ENCODE measurements at regions not wholly inside any gene's neighbourhood (a gene's known extent, or its start where the extent isn't known, plus 50 kb on each side); places are given as distances from the start of the nearest gene placed in this dataset.

DNA sequence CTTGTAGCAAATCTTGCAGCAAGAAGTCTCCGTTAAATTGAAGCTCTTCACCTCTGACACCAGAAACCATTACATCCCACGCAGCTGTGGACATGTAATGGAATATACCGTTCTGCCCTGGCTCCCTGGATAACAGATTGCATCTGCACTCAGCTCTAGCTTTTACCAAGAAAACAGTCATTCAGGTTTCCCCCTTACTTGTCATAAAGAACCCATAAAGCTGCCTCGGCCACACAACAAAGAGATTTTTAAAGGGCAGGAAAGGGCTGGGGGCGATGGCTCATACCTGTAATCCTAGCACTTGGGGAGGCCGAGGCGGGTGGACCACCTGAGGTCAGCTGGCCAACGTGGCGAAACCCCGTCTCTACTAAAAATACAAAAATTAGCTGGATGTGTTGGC is 127.6 kb upstream of the RFC3 start:
- DNase-seq (ENCODE audit: low spot score) = no peak
- Mint-ChIP-seq H3K4me3 (no peak overlapping the region), H3K27me3 (ENCODE audit: low read depth) (no peaks in the 10 kb centered on the region), H3K4me1 (peaks cover 6% of the 10 kb centered on the region; the same call in 1 of the 2 replicates), H3K27ac (no peak overlapping the region), H3K9me3 (peaks cover 57% of the 10 kb centered on the region), H3K36me3 (peaks cover 55% of the 10 kb centered on the region)
- no peak for ATAC-seq
- ChIA-PET CTCF (no interaction called here), POLR2A (no interaction called here)
- TF ChIP-seq, protein P1, sequence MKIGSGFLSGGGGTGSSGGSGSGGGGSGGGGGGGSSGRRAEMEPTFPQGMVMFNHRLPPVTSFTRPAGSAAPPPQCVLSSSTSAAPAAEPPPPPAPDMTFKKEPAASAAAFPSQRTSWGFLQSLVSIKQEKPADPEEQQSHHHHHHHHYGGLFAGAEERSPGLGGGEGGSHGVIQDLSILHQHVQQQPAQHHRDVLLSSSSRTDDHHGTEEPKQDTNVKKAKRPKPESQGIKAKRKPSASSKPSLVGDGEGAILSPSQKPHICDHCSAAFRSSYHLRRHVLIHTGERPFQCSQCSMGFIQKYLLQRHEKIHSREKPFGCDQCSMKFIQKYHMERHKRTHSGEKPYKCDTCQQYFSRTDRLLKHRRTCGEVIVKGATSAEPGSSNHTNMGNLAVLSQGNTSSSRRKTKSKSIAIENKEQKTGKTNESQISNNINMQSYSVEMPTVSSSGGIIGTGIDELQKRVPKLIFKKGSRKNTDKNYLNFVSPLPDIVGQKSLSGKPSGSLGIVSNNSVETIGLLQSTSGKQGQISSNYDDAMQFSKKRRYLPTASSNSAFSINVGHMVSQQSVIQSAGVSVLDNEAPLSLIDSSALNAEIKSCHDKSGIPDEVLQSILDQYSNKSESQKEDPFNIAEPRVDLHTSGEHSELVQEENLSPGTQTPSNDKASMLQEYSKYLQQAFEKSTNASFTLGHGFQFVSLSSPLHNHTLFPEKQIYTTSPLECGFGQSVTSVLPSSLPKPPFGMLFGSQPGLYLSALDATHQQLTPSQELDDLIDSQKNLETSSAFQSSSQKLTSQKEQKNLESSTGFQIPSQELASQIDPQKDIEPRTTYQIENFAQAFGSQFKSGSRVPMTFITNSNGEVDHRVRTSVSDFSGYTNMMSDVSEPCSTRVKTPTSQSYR (CRISPR knock-in tag; IDR thresholded peaks at IDR 0.05) = no peak
- TF ChIP-seq, protein P2, sequence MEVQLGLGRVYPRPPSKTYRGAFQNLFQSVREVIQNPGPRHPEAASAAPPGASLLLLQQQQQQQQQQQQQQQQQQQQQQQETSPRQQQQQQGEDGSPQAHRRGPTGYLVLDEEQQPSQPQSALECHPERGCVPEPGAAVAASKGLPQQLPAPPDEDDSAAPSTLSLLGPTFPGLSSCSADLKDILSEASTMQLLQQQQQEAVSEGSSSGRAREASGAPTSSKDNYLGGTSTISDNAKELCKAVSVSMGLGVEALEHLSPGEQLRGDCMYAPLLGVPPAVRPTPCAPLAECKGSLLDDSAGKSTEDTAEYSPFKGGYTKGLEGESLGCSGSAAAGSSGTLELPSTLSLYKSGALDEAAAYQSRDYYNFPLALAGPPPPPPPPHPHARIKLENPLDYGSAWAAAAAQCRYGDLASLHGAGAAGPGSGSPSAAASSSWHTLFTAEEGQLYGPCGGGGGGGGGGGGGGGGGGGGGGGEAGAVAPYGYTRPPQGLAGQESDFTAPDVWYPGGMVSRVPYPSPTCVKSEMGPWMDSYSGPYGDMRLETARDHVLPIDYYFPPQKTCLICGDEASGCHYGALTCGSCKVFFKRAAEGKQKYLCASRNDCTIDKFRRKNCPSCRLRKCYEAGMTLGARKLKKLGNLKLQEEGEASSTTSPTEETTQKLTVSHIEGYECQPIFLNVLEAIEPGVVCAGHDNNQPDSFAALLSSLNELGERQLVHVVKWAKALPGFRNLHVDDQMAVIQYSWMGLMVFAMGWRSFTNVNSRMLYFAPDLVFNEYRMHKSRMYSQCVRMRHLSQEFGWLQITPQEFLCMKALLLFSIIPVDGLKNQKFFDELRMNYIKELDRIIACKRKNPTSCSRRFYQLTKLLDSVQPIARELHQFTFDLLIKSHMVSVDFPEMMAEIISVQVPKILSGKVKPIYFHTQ (CRISPR knock-in tag; IDR thresholded peaks at IDR 0.05) = no peak
- TF ChIP-seq CREB1 (CRISPR knock-in tag; IDR thresholded peaks at IDR 0.05) (no peak), MYBL2 (CRISPR knock-in tag; IDR thresholded peaks at IDR 0.05) (no peak), RORB (CRISPR knock-in tag; IDR thresholded peaks at IDR 0.05) (no peak), HMGA2 (CRISPR knock-in tag; IDR thresholded peaks at IDR 0.05) (no peak), NFE2L1 (CRISPR knock-in tag; IDR thresholded peaks at IDR 0.05) (no peak)
- TF ChIP-seq, protein P3, sequence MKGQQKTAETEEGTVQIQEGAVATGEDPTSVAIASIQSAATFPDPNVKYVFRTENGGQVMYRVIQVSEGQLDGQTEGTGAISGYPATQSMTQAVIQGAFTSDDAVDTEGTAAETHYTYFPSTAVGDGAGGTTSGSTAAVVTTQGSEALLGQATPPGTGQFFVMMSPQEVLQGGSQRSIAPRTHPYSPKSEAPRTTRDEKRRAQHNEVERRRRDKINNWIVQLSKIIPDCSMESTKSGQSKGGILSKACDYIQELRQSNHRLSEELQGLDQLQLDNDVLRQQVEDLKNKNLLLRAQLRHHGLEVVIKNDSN (CRISPR knock-in tag; IDR thresholded peaks at IDR 0.05) = no peak
- TF ChIP-seq, protein P4, sequence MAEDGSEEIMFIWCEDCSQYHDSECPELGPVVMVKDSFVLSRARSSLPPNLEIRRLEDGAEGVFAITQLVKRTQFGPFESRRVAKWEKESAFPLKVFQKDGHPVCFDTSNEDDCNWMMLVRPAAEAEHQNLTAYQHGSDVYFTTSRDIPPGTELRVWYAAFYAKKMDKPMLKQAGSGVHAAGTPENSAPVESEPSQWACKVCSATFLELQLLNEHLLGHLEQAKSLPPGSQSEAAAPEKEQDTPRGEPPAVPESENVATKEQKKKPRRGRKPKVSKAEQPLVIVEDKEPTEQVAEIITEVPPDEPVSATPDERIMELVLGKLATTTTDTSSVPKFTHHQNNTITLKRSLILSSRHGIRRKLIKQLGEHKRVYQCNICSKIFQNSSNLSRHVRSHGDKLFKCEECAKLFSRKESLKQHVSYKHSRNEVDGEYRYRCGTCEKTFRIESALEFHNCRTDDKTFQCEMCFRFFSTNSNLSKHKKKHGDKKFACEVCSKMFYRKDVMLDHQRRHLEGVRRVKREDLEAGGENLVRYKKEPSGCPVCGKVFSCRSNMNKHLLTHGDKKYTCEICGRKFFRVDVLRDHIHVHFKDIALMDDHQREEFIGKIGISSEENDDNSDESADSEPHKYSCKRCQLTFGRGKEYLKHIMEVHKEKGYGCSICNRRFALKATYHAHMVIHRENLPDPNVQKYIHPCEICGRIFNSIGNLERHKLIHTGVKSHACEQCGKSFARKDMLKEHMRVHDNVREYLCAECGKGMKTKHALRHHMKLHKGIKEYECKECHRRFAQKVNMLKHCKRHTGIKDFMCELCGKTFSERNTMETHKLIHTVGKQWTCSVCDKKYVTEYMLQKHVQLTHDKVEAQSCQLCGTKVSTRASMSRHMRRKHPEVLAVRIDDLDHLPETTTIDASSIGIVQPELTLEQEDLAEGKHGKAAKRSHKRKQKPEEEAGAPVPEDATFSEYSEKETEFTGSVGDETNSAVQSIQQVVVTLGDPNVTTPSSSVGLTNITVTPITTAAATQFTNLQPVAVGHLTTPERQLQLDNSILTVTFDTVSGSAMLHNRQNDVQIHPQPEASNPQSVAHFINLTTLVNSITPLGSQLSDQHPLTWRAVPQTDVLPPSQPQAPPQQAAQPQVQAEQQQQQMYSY (CRISPR knock-in tag; IDR thresholded peaks at IDR 0.05) = no peak
- TF ChIP-seq, protein P5, sequence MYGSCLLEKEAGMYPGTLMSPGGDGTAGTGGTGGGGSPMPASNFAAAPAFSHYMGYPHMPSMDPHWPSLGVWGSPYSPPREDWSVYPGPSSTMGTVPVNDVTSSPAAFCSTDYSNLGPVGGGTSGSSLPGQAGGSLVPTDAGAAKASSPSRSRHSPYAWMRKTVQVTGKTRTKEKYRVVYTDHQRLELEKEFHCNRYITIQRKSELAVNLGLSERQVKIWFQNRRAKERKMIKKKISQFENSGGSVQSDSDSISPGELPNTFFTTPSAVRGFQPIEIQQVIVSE (CRISPR knock-in tag; IDR thresholded peaks at IDR 0.05; ENCODE audit: borderline replicate concordance) = no peak
- TF ChIP-seq, protein P6, sequence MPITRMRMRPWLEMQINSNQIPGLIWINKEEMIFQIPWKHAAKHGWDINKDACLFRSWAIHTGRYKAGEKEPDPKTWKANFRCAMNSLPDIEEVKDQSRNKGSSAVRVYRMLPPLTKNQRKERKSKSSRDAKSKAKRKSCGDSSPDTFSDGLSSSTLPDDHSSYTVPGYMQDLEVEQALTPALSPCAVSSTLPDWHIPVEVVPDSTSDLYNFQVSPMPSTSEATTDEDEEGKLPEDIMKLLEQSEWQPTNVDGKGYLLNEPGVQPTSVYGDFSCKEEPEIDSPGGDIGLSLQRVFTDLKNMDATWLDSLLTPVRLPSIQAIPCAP (CRISPR knock-in tag; IDR thresholded peaks at IDR 0.05) = no peak

DNA sequence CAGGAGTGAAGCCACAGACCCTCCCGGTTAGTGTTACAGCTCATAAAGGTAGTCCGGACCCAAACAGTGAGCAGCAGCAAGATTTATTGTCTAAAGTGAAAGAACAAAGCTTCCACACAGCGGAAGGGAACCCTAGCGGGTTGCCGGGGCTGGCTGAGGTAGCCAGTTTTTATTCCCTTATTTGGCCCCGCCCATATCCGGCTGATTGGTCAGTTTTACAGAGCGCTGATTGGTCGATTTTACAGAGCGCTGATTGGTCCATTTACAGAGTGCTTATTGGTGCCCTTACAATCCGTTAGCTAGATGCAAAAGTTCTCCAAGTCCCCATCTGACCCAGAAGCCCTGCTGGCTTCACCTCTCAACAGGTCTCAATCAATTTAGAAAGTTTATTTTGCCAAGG is 126.0 kb upstream of the RFC3 start:
- no peak for DNase-seq (ENCODE audit: low spot score)
- ATAC-seq = no peak
- Mint-ChIP-seq H3K4me1 (peaks cover 6% of the 10 kb centered on the region; the same call in 1 of the 2 replicates), H3K27me3 (ENCODE audit: low read depth) (no peaks in the 10 kb centered on the region), H3K9me3 (peaks cover 41% of the 10 kb centered on the region), H3K4me3 (no peak overlapping the region), H3K27ac (no peak overlapping the region; the same call in 1 of the 2 replicates), H3K36me3 (peaks cover 41% of the 10 kb centered on the region)
- POLR2A ChIA-PET = no interaction called here
- TF ChIP-seq, protein P7, sequence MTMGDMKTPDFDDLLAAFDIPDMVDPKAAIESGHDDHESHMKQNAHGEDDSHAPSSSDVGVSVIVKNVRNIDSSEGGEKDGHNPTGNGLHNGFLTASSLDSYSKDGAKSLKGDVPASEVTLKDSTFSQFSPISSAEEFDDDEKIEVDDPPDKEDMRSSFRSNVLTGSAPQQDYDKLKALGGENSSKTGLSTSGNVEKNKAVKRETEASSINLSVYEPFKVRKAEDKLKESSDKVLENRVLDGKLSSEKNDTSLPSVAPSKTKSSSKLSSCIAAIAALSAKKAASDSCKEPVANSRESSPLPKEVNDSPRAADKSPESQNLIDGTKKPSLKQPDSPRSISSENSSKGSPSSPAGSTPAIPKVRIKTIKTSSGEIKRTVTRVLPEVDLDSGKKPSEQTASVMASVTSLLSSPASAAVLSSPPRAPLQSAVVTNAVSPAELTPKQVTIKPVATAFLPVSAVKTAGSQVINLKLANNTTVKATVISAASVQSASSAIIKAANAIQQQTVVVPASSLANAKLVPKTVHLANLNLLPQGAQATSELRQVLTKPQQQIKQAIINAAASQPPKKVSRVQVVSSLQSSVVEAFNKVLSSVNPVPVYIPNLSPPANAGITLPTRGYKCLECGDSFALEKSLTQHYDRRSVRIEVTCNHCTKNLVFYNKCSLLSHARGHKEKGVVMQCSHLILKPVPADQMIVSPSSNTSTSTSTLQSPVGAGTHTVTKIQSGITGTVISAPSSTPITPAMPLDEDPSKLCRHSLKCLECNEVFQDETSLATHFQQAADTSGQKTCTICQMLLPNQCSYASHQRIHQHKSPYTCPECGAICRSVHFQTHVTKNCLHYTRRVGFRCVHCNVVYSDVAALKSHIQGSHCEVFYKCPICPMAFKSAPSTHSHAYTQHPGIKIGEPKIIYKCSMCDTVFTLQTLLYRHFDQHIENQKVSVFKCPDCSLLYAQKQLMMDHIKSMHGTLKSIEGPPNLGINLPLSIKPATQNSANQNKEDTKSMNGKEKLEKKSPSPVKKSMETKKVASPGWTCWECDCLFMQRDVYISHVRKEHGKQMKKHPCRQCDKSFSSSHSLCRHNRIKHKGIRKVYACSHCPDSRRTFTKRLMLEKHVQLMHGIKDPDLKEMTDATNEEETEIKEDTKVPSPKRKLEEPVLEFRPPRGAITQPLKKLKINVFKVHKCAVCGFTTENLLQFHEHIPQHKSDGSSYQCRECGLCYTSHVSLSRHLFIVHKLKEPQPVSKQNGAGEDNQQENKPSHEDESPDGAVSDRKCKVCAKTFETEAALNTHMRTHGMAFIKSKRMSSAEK (CRISPR knock-in tag; IDR thresholded peaks at IDR 0.05; ENCODE audit: borderline replicate concordance) = no peak
- TF ChIP-seq NFYB (CRISPR knock-in tag; conservative IDR thresholded peaks at IDR 0.05; ENCODE audit: low read depth) = no peak
- no peak for TF ChIP-seq ZNF232 (CRISPR knock-in tag; IDR thresholded peaks at IDR 0.05)
- TF ChIP-seq ZNF121 (CRISPR knock-in tag; IDR thresholded peaks at IDR 0.05) = no peak
- TF ChIP-seq, protein P8, sequence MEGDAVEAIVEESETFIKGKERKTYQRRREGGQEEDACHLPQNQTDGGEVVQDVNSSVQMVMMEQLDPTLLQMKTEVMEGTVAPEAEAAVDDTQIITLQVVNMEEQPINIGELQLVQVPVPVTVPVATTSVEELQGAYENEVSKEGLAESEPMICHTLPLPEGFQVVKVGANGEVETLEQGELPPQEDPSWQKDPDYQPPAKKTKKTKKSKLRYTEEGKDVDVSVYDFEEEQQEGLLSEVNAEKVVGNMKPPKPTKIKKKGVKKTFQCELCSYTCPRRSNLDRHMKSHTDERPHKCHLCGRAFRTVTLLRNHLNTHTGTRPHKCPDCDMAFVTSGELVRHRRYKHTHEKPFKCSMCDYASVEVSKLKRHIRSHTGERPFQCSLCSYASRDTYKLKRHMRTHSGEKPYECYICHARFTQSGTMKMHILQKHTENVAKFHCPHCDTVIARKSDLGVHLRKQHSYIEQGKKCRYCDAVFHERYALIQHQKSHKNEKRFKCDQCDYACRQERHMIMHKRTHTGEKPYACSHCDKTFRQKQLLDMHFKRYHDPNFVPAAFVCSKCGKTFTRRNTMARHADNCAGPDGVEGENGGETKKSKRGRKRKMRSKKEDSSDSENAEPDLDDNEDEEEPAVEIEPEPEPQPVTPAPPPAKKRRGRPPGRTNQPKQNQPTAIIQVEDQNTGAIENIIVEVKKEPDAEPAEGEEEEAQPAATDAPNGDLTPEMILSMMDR (IDR thresholded peaks at IDR 0.05) = no peak
- TF ChIP-seq CREB1 (CRISPR knock-in tag; IDR thresholded peaks at IDR 0.05) = no peak
- TF ChIP-seq HMGA2 (CRISPR knock-in tag; IDR thresholded peaks at IDR 0.05) = no peak
- CTCF ChIA-PET = no interaction called here
